ENCODE measurements at regions not wholly inside any gene's neighbourhood (a gene's known extent, or its start where the extent isn't known, plus 50 kb on each side); places are given as distances from the start of the nearest gene placed in this dataset.

DNA sequence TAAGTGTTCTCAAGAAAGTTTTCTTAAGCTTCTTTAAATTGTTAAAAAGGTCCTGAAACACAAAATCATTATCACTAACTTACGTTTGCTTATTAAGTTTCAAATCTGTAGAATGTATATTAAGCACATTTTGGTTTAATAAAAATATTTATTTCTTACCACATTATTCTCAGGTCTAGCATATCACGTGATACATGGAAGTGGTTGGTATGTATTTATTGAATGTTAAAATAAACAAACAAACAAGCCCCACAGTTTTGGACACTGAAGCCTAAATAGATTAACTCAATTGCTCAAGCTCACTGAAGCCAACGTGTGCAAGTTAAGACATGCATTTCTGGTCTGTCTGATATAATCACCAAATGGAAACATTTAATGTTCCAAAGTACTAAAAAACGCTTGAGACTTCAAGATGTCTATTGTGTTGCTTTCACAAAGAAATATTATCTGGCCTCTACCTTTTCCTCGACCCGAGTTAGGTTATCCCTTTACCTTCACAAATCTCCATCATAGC is 1136.9 kb downstream of the TAF11L14 start:
- TF ChIP-seq POLR2A (IDR thresholded peaks at IDR 0.05) = no peak
- TF ChIP-seq, protein P1, sequence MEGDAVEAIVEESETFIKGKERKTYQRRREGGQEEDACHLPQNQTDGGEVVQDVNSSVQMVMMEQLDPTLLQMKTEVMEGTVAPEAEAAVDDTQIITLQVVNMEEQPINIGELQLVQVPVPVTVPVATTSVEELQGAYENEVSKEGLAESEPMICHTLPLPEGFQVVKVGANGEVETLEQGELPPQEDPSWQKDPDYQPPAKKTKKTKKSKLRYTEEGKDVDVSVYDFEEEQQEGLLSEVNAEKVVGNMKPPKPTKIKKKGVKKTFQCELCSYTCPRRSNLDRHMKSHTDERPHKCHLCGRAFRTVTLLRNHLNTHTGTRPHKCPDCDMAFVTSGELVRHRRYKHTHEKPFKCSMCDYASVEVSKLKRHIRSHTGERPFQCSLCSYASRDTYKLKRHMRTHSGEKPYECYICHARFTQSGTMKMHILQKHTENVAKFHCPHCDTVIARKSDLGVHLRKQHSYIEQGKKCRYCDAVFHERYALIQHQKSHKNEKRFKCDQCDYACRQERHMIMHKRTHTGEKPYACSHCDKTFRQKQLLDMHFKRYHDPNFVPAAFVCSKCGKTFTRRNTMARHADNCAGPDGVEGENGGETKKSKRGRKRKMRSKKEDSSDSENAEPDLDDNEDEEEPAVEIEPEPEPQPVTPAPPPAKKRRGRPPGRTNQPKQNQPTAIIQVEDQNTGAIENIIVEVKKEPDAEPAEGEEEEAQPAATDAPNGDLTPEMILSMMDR (IDR thresholded peaks at IDR 0.05) = no peak
- H3K9me3 ChIP-seq (replicated peaks in 1 of 3) = no peaks in the 10 kb centered on the region
- intact Hi-C loops (cut with DNase I) = no loop called here
- no peak overlapping the region for H3K27ac ChIP-seq
- no peaks in the 10 kb centered on the region for H3K27me3 ChIP-seq
- 67 to 81% (median 75%) methylated on average over 6 of the region's 6 CpGs for WGBS, 4 donors
- no peak overlapping the region for H3K4me3 ChIP-seq
- no peaks in the 10 kb centered on the region for H3K36me3 ChIP-seq (replicated peaks in 1 of 2)
- no peaks in the 10 kb centered on the region for H3K4me1 ChIP-seq (replicated peaks in 1 of 2)
- DNase-seq = no peak

GRCh38 chr5:18772475-18772874 is 1138.2 kb downstream of the TAF11L14 start:
- intact Hi-C loops (cut with DNase I) = no loop called here
- 25 to 32% (median 27%) methylated on average over 4 of the region's 4 CpGs for WGBS, 4 donors

DNA sequence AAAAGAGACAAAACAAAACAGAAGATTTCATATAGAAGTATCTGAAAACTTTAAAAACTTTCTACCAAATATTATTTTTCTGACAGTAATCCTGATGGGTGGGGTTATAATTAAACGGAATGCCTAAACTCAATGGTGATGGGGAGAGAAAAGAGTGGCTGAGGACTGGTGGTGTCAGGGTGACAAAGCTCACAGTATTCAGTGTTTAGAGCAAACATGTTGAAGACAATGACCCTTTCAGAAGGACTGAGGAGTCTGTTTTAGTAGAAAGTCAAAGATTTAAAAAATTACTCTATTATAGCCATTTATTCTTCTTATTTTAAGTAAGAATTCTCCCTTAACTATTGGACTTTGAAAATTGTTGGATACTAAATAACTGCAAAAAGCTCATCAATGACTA is 1144.0 kb downstream of the TAF11L14 start:
- no peaks in the 10 kb centered on the region for H3K4me1 ChIP-seq (replicated peaks in 1 of 2)
- intact Hi-C loops (cut with DNase I) = no loop called here
- H3K27ac ChIP-seq = no peak overlapping the region
- WGBS, 4 donors = 65 to 77% (median 72%) methylated on average over 1 of the region's 1 CpG
- H3K36me3 ChIP-seq (replicated peaks in 1 of 2) = no peaks in the 10 kb centered on the region
- DNase-seq = no peak
- no peak for TF ChIP-seq POLR2A (IDR thresholded peaks at IDR 0.05)
- TF ChIP-seq, protein P1 (IDR thresholded peaks at IDR 0.05) = no peak
- no peaks in the 10 kb centered on the region for H3K9me3 ChIP-seq (replicated peaks in 1 of 3)
- H3K4me3 ChIP-seq = no peak overlapping the region
- no peaks in the 10 kb centered on the region for H3K27me3 ChIP-seq

More at GRCh38 chr5:18772475-18772874, 1138.2 kb downstream of the TAF11L14 start:
- H3K36me3 ChIP-seq (replicated peaks in 1 of 2) = no peaks in the 10 kb centered on the region
- no peaks in the 10 kb centered on the region for H3K4me1 ChIP-seq (replicated peaks in 1 of 2)
- DNase-seq = peak in 1 of 7 donors; percentile 57
- TF ChIP-seq, protein P1 (IDR thresholded peaks at IDR 0.05) = peak; percentile 6 to 48 (median 24)
- no peak for TF ChIP-seq POLR2A (IDR thresholded peaks at IDR 0.05)
- no peaks in the 10 kb centered on the region for H3K27me3 ChIP-seq
- no peak overlapping the region for H3K27ac ChIP-seq
- no peak overlapping the region for H3K4me3 ChIP-seq
- no peaks in the 10 kb centered on the region for H3K9me3 ChIP-seq (replicated peaks in 1 of 3)

GRCh38 chr5:18789218-18789998 is 1155.1 kb downstream of the TAF11L14 start:
- Histone ChIP-seq H3K9me3 (replicated peaks in 1 of 3) (no peaks in the 10 kb centered on the region), H3K4me1 (replicated peaks in 1 of 2) (no peaks in the 10 kb centered on the region), H3K36me3 (replicated peaks in 1 of 2) (no peaks in the 10 kb centered on the region), H3K4me3 (no peak overlapping the region), H3K27ac (no peak overlapping the region), H3K27me3 (no peaks in the 10 kb centered on the region)
- no peak for DNase-seq
- 74 to 88% (median 87%) methylated on average over 1 of the region's 1 CpG for WGBS, 4 donors
- intact Hi-C loops (cut with DNase I) = no loop called here
- TF ChIP-seq, protein P1 (IDR thresholded peaks at IDR 0.05) = no peak
- no peak for TF ChIP-seq POLR2A (IDR thresholded peaks at IDR 0.05)

All from adrenal gland (tissue), 9 donors.